22Rv1 (cell line): ENCODE measurements at regions not wholly inside any gene's neighbourhood (a gene's known extent, or its start where the extent isn't known, plus 50 kb on each side); places are given as distances from the start of the nearest gene placed in this dataset.

Experiments used
- CTCF ChIP-seq: fragments of 450-650 bp; IDR thresholded peaks from 2 replicates; pipeline ENCODE4 v1.5.1; 2017; ENCODE audit warnings: mild to moderate bottlenecking
- ZFX ChIP-seq: fragments of 450-650 bp; IDR thresholded peaks from 2 replicates; pipeline ENCODE4 v1.6.1; 2017; ENCODE audit warnings: antibody characterized with exemption, borderline replicate concordance

DNA sequence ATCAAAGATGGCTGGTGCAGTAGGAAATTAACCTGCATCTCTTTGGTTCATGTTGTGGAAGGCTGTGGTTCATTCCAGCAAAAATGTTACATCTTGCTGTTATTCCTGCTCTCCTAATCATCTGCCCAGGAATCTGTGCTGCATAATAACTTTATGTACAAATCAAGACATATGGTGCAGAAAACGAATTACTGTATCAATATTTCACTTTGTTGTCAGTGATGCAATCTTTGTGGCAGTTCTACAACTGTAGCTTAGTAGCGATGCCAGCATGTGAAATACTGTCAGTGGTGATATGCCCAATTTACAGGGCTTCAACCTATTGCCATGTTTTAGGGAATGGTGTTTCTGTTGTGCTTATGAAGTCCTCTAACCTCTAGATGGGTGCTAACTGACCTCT lies 1114.7 kb downstream of the SOCS6 start:
- TF ChIP-seq CTCF (no peak), ZFX (no peak)
